GM19467 (cell line): ENCODE measurements at regions not wholly inside any gene's neighbourhood (a gene's known extent, or its start where the extent isn't known, plus 50 kb on each side); places are given as distances from the start of the nearest gene placed in this dataset.

ENCODE experiments used
- ATAC-seq: cut with Tn5 transposase; IDR thresholded peaks from one replicate; pipeline ENCODE4 v1.9.1; 2021; ENCODE audit warnings: mild to moderate bottlenecking, moderate library complexity; ENCODE audit not compliant: unreplicated experiment

DNA sequence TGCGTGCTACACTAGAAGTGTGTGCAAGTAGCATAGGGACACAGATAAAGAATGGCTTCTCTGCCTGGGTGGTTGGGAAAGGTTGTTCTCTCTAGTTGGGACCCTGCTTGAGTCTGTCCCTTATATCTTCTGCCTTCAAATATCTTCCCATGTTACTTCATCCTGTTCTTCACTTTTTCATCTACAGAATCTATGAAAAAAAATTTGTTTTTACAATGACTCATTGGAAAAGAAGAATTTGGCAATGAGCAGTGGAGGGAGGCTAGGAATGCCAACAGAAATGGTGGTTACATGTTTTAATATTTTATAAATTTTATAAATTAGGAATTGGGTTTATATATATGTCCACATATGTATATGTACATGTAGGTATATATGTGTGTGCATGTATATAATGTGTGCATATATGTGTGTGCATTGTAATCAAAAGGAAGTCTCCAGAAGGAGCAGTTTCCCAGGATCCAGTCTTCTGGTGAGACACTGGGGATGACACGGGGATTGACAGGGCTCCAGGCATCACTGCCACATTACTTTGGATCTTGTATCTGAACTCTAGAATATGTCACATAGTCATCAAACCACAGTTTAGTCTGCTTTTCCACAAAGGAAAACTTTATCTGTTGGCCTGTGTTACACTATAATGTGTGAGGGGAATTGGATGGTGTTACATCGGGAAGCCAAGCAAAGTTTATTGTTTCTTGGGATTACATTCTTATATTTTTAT is 75.3 kb upstream of the RIPOR2 start:
- ATAC-seq, result no peak

DNA sequence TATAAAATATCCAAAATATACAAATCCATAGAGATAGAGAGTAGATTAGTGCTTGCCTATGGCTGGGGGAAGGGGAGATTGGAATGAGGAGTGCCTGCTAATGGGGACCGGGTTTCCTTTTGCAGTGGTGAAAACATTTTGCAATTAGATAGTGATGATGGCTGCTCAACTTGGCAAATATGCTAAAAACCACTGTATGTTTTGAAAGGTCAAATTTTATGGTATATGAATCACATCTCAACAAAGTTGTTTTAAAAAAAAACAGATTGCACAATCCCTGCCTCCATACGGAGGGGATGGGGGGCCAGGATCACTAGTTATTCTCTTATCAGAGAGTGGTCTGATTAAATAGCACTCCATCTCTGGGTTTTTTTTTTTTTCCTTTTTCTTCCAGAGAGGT is 76.9 kb upstream of the RIPOR2 start:
- no peak for ATAC-seq

DNA sequence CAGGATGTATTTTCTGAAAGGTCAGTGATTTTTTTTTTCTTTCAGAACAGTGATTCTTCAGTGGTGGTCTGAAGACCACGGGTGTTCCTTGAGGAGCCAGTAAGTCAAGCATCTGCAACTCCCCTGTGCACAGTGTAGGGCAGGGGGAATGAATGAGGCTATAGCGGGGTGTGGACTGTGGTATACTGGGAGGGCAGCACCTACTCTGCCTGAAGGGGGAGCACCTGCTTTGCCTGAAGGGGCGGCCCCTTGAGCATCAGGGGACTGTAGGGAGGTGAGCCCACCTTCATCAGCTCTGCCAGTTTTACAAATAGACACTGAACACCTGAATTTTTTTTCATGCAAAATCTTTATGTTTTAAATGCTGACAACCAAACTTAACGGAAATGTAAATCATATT is 77.5 kb upstream of the RIPOR2 start:
- ATAC-seq, result no peak

DNA sequence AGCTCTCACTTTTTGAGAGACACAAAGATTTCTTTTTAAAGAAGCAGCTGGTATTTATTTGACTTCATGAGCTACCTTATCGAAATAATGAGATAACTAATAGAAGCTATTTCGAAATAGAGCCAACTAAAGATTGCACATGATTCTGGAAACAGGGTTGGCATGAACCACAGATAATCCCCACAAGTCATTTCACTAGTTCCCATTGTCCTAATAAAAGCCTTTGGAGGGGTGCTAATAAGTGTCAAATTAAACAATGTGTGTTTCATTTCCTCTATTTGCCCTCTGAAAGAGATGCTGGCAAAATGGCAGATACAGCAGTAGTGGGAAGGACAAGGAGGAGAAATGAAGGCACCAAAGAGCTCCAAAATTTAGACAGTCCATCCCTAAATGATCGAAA is 78.6 kb upstream of the RIPOR2 start:
- no peak for ATAC-seq

DNA sequence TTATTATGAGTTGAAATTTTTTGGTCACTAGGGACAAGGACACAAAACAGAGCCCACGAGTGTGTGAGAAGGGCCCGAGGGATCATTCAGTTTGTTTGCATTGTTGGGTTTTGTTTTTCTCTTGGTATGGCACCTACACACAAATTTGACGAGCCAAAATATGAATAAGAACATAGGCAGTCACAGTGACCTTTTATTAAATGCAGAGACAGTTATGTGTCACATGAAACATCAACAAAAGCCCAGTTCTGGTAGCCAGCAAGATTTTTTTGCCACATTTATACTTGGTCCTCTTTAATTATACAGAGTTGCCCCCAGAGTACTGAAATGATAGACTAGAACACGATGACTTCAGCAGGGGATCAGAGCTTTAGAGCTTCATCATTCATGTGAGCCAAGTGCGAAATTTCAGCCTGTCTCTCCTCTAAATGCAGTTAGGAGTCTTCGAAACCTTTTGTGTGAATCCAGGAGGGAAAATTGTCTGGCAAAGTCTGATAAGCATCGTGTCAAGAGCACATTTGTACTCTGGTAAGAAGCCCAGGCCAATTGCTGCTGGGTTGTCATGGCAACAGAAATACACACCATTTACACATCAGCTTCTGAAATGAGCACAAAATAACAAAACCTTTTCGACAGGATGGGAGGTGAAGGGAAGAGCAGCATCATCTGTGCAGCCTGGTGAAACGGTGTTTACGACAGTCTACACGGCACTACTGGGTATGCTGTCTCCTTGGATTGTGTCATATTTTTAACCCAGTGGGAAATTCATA is 79.2 kb upstream of the RIPOR2 start:
- ATAC-seq, result no peak

DNA sequence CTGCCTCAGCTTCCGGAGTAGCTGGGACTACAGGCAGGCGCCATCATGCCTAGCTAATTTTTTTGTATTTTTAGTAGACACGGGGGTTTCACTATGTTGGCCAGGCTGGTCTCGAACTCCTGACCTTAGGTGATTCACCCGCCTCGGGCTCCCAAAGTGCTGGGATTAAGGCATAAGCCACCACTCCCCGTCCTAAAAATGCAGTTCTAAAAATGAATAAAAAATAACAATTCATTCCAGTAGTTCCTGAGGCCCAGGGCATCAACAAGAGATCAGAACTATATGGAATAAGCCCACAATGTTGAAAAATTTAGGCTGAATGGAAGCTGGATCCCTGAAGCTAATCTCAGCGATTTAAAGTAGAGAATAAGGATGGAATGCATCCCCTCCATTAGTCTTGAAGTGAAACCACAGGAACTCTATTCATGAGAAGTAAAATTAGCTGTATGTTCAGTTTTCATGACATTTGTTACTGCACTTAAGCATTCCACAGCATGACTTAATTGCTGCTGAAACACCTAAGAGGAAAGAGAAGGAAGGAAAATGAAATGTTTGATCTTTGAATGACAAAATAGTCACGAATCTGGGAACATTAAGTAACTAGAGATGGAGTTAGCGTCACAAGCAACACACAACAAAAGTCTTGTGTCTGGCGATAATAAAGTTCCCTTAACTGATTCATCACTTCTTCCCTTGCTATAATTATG is 80.4 kb upstream of the RIPOR2 start:
- no peak for ATAC-seq

DNA sequence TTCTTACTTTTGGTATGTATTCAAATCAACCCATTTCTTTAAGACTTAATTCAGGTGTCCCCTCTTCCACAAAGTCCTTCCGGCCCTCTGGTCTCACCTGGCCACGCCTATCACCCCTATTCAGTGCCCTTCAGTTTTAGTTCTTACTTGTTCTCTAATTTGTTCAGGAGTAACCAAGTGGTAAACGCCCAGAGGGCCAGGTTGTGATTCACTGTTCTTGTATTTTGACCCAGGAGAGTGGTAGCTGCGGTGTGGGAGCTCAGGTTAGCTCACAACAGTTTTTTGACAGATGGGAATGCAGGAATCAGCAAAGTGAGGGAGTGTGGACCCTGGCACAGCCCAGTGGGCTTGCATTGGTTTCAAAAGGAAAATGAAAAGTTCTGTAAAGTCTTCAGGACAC is 81.7 kb upstream of the RIPOR2 start:
- no peak for ATAC-seq

DNA sequence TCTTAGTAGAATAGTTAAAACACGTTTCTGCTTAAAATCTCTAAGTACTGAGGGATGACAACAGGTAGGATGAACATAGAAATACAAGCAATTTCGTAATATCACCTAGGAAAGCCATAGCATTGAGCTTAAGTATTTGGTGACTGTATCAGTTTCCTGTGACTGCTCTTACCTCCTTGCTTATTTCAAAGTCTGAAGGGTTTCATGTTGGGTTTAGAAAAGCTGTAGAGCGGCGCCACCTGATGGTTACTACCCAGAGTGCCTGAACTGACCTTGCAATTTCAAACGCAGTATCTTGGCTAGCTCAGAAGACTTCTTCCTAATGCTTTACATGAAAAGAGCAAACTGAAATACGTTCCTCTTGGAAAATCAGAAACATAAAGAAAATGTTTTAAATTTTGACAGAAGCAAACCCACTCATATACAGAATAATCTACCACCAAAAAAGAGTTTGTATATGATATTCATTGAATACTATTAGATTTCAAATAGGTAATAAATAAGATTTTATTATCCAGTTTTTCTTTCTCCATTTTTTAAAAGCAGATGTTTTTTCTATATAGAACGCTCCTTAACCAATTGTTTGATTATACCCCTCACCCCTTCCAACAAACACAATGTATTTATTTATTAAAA is 82.3 kb upstream of the RIPOR2 start:
- no peak for ATAC-seq

DNA sequence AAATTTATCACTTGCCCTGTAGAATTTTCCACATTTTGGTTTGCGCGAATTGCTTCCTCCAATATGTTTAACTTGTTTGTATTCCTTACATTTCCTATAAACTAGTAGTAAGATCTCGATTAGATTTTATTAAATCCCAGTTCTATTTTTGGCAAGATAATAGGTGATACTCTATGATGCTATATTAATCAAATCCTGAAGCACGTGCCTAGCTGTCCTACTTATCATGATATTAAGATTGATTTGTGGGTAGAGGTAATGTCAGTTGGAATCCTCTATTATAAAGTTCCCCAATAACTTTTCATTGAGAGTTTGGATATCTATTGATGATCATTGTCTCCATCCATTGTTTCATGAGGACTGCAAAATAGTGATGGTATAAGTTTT is 82.8 kb upstream of the RIPOR2 start:
- no peak for ATAC-seq

DNA sequence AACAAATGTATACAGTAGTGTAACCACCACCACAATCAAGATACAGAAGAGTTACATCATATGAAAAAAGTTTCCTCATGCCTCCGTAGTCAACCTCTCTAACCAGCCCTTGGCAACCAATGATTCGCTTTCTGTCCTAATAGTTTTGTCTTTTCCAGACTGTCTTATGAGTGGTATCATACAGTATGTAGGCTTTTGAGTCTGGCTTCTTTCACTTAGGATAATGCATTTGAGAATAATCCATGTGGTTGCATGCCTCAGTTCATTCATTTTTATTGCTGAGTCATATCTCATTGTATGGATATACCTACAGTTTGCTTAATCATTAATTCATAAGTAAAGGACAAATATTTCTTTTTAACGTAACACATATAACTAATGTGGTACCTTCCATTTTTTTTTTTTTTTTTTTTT is 86.4 kb upstream of the RIPOR2 start:
- ATAC-seq, result no peak

DNA sequence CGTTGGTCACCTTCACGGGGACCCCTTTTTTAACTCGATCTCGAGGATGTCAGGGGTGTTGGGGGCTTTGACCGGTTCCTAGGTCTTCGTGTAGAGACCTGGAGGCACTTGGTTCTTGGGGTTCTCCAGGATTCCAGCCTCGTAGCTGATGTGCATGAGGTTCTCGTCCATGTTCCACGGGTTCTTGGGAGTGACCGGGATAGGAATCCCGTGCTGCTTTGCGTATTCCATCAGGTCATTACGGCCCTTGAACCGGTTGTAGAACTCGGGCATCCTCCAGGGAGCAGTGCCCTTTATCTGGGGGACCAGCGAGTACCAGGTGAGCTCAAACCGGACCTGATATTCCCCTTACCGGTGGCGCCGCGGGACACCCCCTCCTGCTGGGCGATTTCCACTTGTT is 88.0 kb upstream of the RIPOR2 start:
- no peak for ATAC-seq

DNA sequence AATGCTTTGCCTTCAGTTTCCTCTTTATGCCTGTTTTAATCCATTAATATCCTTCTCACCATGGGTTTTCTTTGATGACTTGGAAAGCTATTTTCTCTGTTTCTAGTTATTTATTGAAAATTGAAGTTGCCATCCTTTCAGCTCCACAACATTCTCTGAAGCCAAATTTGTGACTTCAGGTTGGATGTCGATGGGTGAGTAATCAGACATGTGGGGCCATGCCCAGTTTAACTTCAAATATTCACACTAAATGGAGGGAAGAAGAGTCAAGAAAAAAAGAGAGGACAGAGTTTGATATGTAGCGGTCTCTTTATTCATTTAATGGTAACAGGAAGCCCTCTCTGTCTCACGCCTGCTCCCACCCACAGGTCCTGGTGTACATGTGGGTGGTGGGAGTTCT is 89.1 kb upstream of the RIPOR2 start:
- no peak for ATAC-seq

DNA sequence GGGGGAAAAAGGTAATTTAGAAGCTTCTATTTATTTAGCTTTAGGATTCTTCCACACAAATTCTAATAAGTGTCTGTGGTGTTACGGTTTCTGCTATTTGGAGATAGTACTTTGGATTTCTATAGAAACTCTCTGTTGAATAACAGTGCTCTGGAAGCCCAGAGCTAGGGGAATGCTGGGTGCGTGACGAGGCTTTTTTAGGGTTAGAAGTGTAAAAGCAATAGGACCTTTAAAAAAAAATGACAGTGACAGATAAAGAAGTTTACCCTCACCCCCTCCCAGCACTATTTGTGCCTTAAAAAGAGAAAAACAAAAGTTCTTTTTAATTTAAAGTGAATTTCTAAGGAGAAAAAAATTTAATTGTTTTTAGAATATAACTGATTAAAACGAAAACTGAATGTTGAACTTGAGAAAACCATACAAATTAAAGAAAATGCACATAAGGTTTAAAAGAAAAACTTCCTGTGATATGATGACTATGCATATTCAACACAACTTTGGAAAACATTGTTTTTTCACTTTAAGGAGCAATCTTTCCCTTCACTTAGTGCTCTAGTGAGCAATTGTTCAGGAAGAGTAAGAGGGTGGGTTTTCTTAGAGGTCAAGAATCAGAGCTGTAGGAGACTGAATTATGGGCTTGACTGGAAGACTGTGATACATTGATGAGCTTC is 89.6 kb upstream of the RIPOR2 start:
- no peak for ATAC-seq

DNA sequence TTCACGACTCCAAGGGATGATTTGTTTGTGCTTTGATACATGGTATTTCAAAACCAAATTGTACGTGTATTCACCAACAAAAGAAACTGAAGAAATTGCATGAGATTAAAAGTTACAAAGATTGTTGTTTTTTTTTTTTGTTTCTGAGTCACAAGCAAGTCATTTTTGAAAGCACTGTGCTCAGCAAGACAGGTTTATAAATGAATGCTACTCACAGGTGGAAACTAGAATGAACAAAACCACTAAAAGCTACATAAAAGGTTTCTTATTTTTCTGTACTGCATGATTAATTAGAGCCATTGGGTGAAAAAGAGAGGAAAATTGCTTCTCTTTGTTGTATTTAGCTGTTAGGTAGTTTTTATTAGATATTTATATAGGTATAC is 90.2 kb upstream of the RIPOR2 start:
- no peak for ATAC-seq

DNA sequence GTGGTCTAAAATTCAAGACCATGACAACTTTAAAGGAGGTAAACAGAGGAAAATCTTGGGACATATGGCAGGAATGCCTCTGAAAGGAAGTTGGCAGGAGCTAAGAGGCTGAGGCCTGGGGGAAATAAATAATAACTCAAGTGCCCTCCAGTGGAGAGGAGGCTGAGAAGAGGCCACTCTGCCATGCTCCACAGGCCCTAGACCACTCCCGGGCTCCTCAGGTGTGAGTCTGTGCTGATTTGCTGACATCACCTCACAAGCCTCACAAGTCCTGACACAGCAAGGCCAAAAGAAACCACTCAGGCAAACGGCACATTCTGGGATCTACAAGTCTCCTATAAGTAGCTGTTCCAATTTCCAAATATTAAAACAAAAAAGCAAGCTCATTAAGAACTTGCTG is 91.0 kb upstream of the RIPOR2 start:
- no peak for ATAC-seq

DNA sequence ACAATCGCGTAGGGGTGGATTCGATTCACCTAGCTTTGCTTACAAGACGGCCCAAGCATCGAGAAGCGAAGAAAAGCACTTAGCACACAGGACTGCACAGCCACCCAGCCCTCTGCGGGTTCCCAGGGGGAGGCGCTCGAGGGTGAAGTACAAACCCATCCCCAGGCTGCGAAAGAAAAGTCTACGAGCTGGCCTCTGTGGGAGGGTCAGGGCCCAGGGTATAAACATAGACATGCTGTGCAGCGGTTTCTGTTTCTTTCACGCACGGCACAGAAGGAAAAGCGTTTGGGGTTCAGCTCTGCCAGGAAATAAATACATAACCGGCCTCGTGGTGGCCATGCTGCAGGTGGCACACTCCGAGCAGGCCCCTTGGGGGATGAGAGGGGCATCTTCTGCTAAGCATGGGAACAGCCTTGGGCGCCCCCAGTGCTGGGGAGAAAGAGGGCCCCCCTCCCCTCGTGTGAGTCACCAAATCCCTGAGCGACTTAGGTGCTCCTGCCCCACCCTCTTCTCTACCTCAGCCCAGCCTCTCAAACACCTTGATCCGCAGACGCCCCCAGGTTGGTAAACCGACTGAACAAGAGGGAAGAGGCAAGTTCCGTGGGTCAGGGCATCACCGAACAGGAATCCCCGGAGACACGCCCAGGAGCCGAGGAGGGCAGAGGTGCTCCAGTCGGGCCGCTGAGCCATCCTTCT is 91.6 kb upstream of the RIPOR2 start:
- peak; percentile 90 for ATAC-seq

DNA sequence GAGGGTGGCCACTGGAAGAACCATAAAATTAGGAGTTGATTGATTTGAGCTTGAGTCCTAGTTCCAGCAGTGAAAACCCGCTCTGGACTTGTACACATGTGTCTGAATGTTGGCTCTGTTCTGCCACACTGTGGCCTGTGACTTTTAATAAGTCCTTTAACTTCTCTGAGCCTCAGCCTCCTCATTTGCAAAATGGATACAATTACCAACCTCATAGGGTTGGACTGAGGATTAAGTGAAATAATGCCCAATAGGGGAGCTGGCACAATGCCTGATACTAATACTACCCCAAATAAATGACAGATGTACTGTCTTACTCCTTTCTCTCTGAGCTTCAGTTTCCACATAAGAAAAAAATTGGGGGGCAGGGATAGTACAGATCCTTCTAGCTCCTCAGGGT is 92.6 kb upstream of the RIPOR2 start:
- ATAC-seq, result no peak

DNA sequence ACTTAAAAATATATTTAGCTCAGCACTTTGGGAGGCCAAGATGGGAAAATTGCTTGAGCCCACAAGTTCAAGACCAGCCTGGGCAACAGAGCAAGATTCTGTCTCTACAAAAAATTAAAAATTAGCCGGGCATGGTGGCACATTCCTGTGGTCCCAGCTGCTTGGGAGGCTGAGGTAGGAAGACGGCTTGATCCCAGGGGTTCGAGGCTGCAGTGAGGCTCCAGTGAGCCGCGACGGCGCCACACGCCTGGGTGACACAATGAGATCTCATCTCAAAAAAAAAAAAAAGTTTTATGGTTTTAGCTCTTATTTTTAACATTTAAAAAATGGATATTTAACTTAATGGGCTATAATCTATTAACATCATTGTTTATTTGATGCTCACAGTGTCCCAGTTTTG is 97.2 kb upstream of the RIPOR2 start:
- no peak for ATAC-seq

DNA sequence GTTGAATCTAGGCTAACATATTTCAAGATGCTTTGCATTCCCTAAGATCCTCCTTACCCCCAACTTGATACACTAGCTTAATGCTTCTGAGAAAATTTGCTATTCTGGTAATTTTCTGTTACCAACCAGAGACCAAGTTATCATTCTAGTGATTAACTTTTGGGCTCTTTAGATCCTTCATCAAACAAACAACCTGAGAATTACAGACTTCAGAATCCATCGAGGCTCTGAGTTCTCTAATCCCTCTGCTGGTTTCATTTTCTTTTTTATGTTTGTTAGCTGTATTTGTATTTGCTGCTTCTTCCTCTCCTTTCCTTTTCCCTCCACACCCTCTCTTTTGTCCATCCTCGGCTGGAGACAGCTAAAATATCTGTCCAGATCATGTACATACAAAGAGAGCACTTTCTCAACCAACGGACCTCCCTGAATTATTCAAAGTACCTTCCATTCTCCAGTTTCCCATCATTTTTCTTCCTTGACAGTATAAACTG is 98.7 kb upstream of the RIPOR2 start:
- no peak for ATAC-seq

DNA sequence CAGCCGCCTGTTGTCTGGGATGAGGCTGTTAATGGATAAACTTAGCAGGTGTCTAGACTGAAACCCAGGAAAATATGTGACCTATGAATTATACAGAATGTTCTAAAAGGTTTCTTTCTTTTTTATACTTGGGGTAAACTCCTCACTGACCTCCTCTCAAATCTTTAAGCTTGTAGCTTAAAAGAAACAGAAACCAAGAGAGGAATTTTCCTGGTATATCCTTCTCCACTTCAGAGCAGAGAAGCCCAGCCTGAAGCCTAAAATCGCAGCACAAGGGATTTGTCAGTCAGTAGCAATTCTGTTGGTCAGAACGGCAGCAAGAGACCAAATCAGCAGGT is 99.4 kb upstream of the RIPOR2 start:
- no peak for ATAC-seq
